DMS 273 (cell line): ENCODE measurements at regions not wholly inside any gene's neighbourhood (a gene's known extent, or its start where the extent isn't known, plus 50 kb on each side); places are given as distances from the start of the nearest gene placed in this dataset.

Experiments used
- DNase-seq: peaks from one replicate; lab custom pipeline; 2025; ENCODE audit not compliant: unreplicated experiment; lab: John Stamatoyannopoulos, UW

GRCh38 chr4:167645358-167645757, 411.1 kb upstream of the SPOCK3 start:
- no peak for DNase-seq

DNA sequence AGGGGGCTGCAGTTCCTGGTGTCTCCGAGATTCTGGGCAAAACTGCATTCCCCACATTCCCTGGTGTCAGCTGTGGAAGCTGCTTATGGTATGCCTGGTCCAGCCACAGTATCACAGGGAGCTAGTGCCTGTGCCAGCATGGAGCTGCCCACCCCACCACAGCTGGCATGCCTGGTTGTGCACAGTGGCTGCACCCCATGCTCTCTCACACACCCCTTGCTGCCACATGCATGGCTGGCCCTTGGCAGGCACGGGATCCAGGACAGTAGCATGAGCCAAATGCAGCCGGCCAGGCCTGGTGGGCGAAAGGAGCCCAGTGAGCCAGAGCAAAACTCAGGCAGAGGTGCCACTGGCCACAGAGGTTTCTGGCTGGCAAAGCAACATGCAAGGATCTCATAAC, 418.0 kb upstream of the SPOCK3 start:
- no peak for DNase-seq

- no peak for DNase-seq
These were observed 403.6 kb upstream of the ANXA10 start for GRCh38 chr4:167688660-167689142.

DNA sequence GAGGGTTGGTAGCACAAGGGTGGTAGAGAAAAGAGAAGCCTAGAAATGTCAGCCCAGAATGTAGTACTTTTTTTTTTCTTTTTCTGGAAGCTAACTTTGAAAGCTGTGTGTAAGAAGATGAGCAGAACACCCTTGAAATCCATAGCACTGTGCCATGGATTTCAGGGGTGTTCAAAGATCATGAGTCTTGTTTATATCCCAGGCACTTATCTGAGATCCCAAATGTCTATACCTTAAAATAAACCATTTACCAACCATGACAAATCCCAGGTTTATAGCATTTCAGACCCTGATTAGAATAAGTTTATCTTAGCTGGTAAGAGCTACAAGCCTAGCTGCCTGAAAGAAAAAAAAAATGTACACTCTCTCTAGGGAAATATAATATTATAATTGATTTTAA, 389.9 kb upstream of the ANXA10 start:
- DNase-seq = no peak

- no peak for DNase-seq
These were observed 380.8 kb upstream of the ANXA10 start for GRCh38 chr4:167711517-167711916.

DNA sequence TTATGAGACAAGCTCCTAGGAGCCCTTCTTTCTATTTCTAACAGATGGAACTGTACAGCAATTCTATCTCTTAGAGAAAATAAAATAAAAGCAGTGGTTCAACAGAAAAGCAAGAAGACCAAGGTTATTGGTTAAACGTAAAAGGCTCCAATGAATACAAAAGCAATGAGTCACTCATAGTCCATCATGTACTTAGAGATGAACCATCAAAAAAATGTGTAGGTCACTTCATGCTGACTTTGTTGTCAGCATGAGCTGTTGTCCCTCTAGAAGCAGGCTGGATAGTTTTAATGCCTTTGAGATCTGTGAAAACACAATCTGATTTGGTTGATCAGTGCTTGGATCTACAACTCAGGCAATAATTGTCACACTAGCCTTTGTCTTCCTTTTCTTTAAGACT, 378.6 kb upstream of the ANXA10 start:
- no peak for DNase-seq

GRCh38 chr4:167715176-167715575, 377.2 kb upstream of the ANXA10 start:
- no peak for DNase-seq

DNA sequence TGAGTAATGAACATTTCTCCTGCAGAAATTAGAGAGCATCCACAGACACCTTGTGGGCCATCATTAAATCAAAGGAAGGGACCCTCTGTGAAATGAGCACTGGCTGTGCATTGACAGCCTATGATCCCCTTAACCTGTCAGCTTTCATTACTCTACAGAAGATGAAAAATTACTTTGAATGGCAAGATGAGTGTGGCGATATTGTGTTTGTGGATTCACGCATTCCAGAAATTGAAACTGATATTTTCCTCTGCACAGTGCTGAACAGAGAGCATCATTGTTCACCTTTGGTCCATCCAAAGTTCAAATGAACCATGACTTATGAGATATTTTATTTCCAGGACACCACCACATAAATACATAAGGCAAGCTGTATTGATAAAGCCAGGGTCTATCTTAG, 374.8 kb upstream of the ANXA10 start:
- DNase-seq = no peak

- no peak for DNase-seq
These were observed 370.5 kb upstream of the ANXA10 start for GRCh38 chr4:167721617-167722486.

DNA sequence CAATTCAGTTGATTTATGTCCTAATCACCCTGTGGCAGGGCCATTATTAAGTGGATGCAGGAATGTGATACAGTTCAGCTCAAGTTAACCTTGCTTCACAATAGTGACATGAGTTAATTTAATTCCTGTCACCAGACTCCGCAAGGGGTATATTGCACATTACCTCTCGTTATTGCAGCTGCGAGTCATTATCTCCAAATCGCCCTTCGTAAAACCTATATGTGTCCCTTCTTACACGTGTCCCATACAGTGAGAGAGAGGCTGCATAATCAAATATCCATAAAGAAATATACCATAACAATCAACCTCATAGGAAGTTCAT, 369.9 kb upstream of the ANXA10 start:
- no peak for DNase-seq

DNA sequence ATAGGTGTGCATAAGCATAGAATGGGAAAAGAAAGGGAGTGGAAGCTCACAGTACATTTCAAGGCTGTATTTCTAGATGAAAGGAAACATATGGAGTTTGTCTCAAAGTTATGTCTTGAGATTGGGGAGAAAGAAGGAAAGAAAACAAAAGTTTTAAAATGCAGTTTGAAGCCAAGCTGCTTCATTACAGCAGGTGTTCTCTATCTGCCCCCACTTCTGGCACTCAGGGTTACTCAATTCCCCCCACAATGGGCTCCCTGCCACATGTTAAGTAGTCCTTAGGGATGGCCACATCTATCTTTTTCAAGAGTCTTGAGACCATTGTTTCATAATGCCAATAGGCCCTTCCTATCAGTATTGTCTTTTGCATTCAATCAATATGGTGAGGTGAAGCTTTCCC, 367.4 kb upstream of the ANXA10 start:
- DNase-seq = no peak

- DNase-seq = no peak
These were observed 361.6 kb upstream of the ANXA10 start for GRCh38 chr4:167730769-167731168.

DNA sequence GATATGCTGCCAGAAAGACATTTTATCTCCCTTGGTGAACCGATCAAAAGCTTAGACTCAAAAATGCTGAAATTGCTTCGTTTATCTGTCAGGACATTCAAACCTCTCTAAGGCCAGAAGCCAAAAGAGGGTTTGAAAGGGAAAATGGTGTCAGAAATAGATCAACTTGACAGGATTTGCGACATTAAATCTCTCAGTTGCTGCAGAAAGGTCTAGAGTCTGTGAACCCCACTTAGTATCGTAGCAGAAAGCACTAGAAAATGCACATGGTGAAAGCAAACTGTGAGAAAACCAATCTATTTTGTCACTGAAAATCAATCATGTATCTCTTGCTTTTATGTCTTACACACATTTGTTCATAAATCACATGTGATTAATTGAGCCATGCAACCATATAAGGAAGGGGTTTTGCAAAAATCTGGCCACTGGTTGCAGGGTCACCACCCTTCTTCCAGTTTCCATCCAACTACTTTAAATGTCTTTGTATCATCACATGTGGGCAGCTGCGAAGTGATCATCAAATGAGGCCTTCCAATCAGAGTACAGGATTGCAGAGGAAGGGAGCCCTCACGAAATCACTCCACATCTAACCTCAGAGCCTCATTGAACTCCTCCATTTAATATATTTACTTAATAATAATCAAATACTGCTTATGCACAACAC, 347.2 kb upstream of the ANXA10 start:
- no peak for DNase-seq

- DNase-seq = no peak
These were observed 325.1 kb upstream of the ANXA10 start for GRCh38 chr4:167767281-167767680.

- no peak for DNase-seq
These were observed 317.7 kb upstream of the ANXA10 start for GRCh38 chr4:167774646-167775045.

DNA sequence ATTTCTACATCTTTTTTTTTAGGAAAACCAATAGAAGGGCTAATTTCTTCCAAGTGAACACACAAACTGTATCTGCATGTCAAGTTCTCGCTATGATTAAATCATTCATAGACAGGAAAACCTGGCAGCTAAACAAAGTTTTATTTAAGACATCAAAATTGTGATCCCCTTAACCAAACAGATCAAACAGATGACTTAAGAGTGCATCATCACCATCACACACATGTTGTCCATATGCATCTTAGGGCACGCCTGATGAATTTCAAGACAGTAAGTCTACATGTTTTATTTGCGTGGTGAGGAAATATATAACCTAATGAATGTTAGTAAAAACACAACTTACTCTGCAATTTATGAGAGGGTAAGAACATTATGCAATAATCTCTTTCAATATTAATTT, 317.0 kb upstream of the ANXA10 start:
- no peak for DNase-seq

DNA sequence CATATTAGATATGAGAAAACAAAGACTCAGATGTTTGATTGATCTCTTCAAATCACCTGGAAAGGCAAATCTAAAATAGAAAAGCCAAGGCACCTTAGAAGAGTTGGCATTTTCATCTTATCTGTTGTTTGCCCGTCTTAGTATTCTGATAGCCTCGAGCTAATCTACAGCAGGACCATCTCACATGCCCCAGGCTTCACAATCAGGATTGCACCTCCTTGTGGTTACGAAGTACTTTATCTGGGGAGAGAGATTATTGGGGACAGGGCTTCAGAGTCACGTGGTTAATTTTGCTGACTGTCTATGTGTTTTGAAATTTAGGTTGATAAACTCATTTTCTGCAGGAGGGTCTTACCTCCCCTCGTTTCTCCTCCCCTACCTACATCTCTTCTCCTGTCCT, 313.1 kb upstream of the ANXA10 start:
- no peak for DNase-seq

DNA sequence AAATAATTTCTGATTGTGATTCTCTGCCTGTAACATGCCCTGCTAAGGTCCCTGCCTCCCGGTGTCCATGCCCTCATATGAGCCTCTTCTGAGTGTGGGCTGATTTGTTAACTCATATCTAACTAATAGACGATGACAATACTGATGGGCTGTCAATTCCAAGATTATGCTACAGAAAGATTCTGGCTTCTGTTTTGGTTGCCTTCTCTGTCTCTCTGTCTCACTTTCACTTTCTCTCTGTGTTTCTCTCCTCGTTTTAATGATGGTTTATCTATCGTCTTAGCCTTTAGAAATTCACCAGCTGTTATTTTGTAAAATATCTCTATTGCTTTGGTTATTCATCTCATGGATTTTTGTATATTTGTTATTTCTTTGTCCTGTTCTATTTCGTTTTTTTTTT, 312.5 kb upstream of the ANXA10 start:
- no peak for DNase-seq

GRCh38 chr4:167784826-167785225, 307.5 kb upstream of the ANXA10 start:
- DNase-seq = no peak

DNA sequence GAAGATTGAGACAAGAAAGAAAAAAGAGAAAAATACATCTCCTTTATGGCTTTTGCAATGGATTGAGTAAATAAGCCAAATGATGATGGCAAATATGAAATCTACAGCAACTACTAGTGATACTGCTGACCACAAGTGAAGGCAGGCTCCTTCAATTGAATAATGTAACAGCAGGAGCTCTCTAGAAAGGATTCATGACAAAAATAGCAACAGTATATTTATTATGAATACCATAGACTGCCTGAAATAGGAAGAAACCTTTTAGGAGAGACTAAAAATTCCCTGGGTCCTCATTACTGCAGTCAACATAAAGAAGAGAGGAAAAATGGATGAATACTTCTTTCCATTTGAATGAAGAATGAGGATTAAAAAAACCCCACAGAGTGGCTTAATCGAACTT, 306.8 kb upstream of the ANXA10 start:
- DNase-seq = no peak

DNA sequence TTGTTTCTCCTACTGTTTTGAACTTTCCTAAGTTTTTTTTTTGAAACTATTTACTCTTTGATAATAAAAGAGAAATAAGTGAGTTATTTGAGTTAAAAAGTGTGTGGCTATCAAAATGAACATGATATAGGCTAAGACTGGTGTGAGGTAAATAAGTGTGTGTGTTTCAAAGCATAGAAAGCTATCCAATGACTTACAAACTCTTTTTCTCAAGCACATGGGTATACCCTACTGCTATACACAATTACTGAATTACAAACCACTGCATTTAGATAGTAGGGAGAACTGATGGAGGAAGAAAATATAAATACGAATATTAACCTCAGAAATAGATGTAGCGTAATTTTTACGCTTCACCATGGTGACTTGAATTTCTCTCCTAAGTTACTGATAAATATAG, 305.8 kb upstream of the ANXA10 start:
- DNase-seq = no peak

DNA sequence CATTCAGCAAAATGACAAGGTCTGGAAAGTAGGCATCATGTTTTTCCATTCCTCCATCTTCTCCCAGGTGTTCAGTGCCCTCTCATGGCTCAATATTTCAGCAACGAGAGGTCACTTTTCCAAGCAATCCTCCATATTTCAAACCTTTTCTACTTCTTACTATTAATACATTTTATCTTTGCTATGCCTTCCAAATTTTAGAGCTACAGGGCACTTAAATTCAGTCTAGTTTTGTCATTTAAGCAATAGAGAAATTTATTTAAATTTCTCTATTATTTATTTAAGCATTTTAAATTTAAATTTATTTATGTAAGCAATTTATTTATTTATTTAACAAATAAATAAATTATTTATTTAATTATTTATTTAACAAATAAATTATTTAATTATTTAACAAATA, 305.1 kb upstream of the ANXA10 start:
- DNase-seq = no peak
